ENCODE measurements at regions not wholly inside any gene's neighbourhood (a gene's known extent, or its start where the extent isn't known, plus 50 kb on each side); places are given as distances from the start of the nearest gene placed in this dataset.

GRCh38 chr6:48983377-48983776 is 479.7 kb downstream of the MMUT start:
- H3K4me1 ChIP-seq (ENCODE audit: control insufficient read depth, insufficient read depth, low read length): no peaks in the 10 kb centered on the region
- WGBS, 2 experiments (ENCODE audit: insufficient coverage in 1 of 2, insufficient read length in 1 of 2): 96 to 100% methylated on average over 2 to 17 of the region's 17 CpGs
- no peak overlapping the region for H3K9ac ChIP-seq (ENCODE audit: extremely low read depth, low read length, poor library complexity, severe bottlenecking)
- no peaks in the 10 kb centered on the region for H3K27me3 ChIP-seq (ENCODE audit: control insufficient read depth, insufficient read depth, low read length, poor library complexity, severe bottlenecking)
- no peak overlapping the region for H3K4me3 ChIP-seq (ENCODE audit: low read length)
- DNase-seq: no peak
- no peaks in the 10 kb centered on the region for H3K36me3 Mint-ChIP-seq (ENCODE audit: low read depth)
- H3K4me1 Mint-ChIP-seq: no peaks in the 10 kb centered on the region
- no peaks in the 10 kb centered on the region for H3K36me3 ChIP-seq (ENCODE audit: control insufficient read depth, insufficient read depth, low read length)
- no peak overlapping the region for H3K4me3 Mint-ChIP-seq
- no peak overlapping the region for H3K27ac ChIP-seq (ENCODE audit: low read depth, low read length)
- no peak for TF ChIP-seq CTCF (conservative IDR thresholded peaks at IDR 0.05)
- no peak overlapping the region for H3K27ac Mint-ChIP-seq
- H3K27me3 Mint-ChIP-seq (ENCODE audit: insufficient read depth): no peaks in the 10 kb centered on the region
- no peaks in the 10 kb centered on the region for H3K9me3 ChIP-seq (ENCODE audit: control insufficient read depth, low read length)
- H3K9me3 Mint-ChIP-seq: peaks cover 13% of the 10 kb centered on the region

- Histone ChIP-seq H3K36me3 (ENCODE audit: control insufficient read depth, insufficient read depth, low read length) (no peaks in the 10 kb centered on the region), H3K4me3 (ENCODE audit: low read length) (no peak overlapping the region), H3K9me3 (ENCODE audit: control insufficient read depth, low read length) (no peaks in the 10 kb centered on the region), H3K9ac (ENCODE audit: extremely low read depth, low read length, poor library complexity, severe bottlenecking) (no peak overlapping the region), H3K27ac (ENCODE audit: low read depth, low read length) (no peak overlapping the region), H3K27me3 (ENCODE audit: control insufficient read depth, insufficient read depth, low read length, poor library complexity, severe bottlenecking) (no peaks in the 10 kb centered on the region), H3K4me1 (ENCODE audit: control insufficient read depth, insufficient read depth, low read length) (no peaks in the 10 kb centered on the region)
- Mint-ChIP-seq H3K9me3 (peaks cover 13% of the 10 kb centered on the region), H3K27ac (no peak overlapping the region), H3K4me1 (no peaks in the 10 kb centered on the region), H3K36me3 (ENCODE audit: low read depth) (no peaks in the 10 kb centered on the region), H3K27me3 (ENCODE audit: insufficient read depth) (no peaks in the 10 kb centered on the region), H3K4me3 (no peak overlapping the region)
- no peak for TF ChIP-seq CTCF (conservative IDR thresholded peaks at IDR 0.05)
- WGBS, 2 experiments (ENCODE audit: insufficient coverage in 1 of 2, insufficient read length in 1 of 2): 89 to 100% methylated on average over 1 to 2 of the region's 2 CpGs
- DNase-seq: no peak
Observed at GRCh38 chr6:48979806-48980205, 483.2 kb downstream of the MMUT start.

- H3K4me1 Mint-ChIP-seq: no peaks in the 10 kb centered on the region
- no peaks in the 10 kb centered on the region for H3K27me3 ChIP-seq (ENCODE audit: control insufficient read depth, insufficient read depth, low read length, poor library complexity, severe bottlenecking)
- H3K27ac ChIP-seq (ENCODE audit: low read depth, low read length): no peak overlapping the region
- H3K36me3 ChIP-seq (ENCODE audit: control insufficient read depth, insufficient read depth, low read length): no peaks in the 10 kb centered on the region
- H3K4me3 Mint-ChIP-seq: no peak overlapping the region
- H3K9me3 ChIP-seq (ENCODE audit: control insufficient read depth, low read length): no peaks in the 10 kb centered on the region
- TF ChIP-seq CTCF (conservative IDR thresholded peaks at IDR 0.05): no peak
- WGBS, 2 experiments (ENCODE audit: insufficient coverage in 1 of 2, insufficient read length in 1 of 2): 91 to 95% methylated on average over 7 to 8 of the region's 8 CpGs
- DNase-seq: no peak
- H3K27ac Mint-ChIP-seq: no peak overlapping the region
- H3K27me3 Mint-ChIP-seq (ENCODE audit: insufficient read depth): no peaks in the 10 kb centered on the region
- no peaks in the 10 kb centered on the region for H3K4me1 ChIP-seq (ENCODE audit: control insufficient read depth, insufficient read depth, low read length)
- H3K36me3 Mint-ChIP-seq (ENCODE audit: low read depth): no peaks in the 10 kb centered on the region
- H3K9ac ChIP-seq (ENCODE audit: extremely low read depth, low read length, poor library complexity, severe bottlenecking): no peak overlapping the region
- peaks cover 6% of the 10 kb centered on the region for H3K9me3 Mint-ChIP-seq
- no peak overlapping the region for H3K4me3 ChIP-seq (ENCODE audit: low read length)
Observed at GRCh38 chr6:48979085-48979484, 484.0 kb downstream of the MMUT start.

All from endodermal cell (in vitro differentiated cells).